ENCODE measurements at regions not wholly inside any gene's neighbourhood (a gene's known extent, or its start where the extent isn't known, plus 50 kb on each side); places are given as distances from the start of the nearest gene placed in this dataset.
"Not testable (repeated sequence)": the region's sequence is repeated elsewhere in the genome, so short reads cannot be mapped to it uniquely, and the experiment has no call there.

GRCh38 chr11:35048346-35048745, 90.6 kb upstream of the CD44 start:
- TF ChIP-seq SRSF9 (IDR thresholded peaks at IDR 0.05; ENCODE audit: borderline replicate concordance, low read depth, low read length); E2F4 (CRISPR knock-in tag; IDR thresholded peaks at IDR 0.05; ENCODE audit: low read depth): not testable (repeated sequence)
